KG1 (cell line): ENCODE measurements at regions not wholly inside any gene's neighbourhood (a gene's known extent, or its start where the extent isn't known, plus 50 kb on each side); places are given as distances from the start of the nearest gene placed in this dataset.

ENCODE experiments used
- DNase-seq: peaks from one replicate; lab custom pipeline; 2025; lab: John Stamatoyannopoulos, UW

GRCh38 chr9:79946712-79947111 lies 374.9 kb downstream of the TLE4 start:
- no peak for DNase-seq

GRCh38 chr9:79945495-79945894 lies 373.7 kb downstream of the TLE4 start:
- no peak for DNase-seq

DNA sequence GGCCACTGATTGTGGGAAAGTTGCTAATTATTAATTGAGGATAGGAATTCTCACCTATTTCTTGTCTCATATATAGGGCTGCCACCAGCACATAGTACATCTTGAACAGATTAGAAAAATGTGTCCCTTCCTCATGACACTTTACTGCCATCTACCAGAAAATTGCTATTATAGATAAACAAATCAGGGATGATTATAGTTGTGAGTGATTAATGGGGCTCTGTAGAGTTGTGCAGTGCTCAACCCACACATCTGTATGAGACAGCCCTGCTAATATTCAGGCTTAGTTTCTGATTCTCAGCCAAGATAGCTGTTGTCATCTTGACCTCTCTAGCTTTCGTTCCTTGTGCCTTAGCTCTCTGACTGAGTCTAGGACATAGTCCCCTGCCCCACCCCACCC lies 373.3 kb downstream of the TLE4 start:
- no peak for DNase-seq

DNA sequence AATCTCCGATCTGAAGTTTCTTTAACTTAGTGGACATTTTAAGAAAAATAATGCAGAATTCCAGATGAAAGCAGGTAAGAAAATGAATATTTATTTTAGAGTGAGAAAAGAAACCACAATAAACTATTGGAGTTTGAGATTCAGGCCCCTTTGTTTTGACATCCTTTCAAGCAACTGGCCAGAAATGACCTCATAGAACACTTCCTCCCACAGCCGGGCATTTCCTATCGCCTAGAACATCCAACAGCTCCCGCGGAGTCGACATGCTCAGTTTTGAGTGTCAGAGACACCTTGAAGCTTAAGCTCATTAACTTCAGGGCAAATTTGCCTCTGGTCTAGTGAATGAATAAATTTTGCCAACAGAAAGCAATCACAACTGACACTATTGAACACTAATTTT lies 369.2 kb downstream of the TLE4 start:
- DNase-seq = no peak

- DNase-seq = no peak
Measured at GRCh38 chr9:79939819-79940218, 368.1 kb downstream of the TLE4 start.

GRCh38 chr9:79936336-79936735 lies 364.6 kb downstream of the TLE4 start:
- DNase-seq = no peak

DNA sequence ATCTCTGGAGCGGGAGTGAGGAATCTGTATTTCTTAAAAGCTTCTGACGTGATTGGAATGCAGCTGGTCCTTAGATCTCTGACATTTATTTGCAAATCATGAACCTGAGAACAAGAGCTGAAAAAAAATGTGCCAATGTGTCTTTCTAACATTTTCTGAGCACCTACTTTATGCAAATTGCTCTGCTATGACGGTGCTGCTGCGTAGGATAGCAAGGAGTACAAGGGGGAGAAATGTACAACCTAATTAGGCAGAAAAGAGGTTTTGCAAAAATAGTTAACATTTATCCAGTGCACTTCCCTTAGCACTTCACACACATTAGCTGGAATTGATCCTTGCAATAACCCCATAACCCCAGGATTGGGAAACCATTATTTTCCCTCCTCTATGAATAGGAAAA lies 357.5 kb downstream of the TLE4 start:
- no peak for DNase-seq

- no peak for DNase-seq
Measured at GRCh38 chr9:79928661-79929223, 357.0 kb downstream of the TLE4 start.

GRCh38 chr9:79925326-79925725 lies 353.6 kb downstream of the TLE4 start:
- DNase-seq = no peak

DNA sequence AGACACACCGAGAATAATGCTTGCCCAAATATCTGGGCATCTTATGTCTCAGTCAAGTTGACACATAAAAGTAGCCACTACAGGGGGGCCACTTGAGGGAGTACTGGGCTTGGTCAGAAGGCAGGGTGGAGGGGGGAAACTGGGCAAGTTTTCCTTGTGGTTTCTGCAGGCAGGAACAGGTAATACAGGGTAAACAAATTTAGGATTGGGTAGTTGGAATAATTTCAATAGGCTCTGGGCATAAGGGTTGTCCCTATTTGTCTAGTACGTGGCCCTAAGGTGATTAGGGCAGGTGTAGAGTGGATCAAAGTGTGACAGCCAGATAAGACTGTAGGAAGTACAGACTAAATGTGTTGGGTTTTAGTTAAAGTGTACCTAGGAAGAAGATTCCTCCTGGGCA lies 353.1 kb downstream of the TLE4 start:
- no peak for DNase-seq

- DNase-seq = no peak
Measured at GRCh38 chr9:79917421-79917820, 345.7 kb downstream of the TLE4 start.

DNA sequence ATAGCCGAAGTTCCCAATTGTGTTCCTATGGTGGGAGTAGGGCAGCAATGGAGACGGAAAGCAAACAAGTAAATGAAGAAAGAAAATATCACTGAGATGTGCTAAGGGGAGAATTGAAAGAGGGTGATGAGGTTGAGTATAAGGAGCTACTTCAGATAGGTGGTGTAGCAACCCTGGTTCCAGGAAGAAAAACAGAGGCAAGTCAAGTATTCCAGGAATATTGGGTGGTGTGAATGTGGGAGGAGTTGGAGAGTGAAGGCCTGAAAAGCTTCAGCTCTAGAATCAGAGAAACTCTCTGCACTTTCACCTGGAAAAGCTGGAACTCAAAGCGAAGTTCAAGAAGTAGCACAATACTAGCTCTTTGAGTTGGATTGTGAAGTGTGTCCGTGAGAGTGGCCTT lies 342.1 kb downstream of the TLE4 start:
- no peak for DNase-seq

DNA sequence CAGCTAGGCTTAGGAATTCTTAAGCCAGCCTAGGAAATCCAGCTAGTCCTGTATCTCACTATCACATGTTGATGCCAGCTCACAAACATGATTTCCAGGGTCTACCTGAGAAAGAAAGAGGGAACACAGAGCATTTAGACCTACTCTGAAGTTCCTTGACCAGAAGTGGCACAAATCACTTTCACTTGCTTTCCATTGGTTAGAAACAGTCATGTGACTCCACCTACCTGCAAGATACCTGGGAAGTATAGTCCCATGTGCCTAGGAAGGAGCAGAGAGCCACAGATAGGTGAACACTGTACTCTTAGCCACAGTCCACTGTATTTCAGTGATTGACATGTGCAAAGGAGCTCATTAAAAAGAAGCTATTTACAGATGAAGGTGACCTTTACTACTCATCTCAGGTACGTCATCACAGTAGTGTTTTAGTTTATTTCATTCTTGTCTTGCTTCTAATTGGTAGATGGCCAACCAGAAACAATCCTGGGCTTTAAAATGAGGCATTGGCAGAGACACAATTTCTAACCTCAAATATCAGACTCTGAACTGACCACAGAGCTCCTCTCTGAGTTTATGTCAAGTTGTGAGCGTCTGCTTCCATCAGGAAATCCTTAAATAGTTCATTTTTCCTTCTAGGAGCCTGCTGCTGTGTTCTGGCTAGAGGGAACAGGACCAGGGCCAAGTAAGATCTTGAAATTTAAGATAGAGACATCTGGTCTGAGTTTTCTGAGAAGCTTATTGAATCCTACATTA lies 340.7 kb downstream of the TLE4 start:
- no peak for DNase-seq

DNA sequence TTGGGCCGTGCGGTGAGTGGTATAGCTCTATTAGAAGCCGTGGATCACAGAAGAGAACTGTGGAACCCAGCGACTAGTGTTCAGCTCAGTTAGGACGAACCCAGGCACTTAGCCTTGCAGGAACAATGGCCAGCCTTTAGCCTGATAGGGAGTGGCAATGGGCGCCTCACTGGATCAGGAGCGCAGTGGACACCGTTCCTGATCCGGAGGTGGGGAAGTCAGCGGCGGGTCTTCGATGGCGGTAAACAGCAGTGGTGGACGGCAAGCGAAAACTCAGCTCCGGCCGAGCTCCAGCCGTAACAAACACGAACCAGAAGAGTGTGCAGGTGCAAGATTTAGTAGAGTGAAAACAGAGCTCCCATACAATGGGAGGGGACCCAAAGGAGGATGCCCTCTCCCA lies 340.0 kb downstream of the TLE4 start:
- no peak for DNase-seq

DNA sequence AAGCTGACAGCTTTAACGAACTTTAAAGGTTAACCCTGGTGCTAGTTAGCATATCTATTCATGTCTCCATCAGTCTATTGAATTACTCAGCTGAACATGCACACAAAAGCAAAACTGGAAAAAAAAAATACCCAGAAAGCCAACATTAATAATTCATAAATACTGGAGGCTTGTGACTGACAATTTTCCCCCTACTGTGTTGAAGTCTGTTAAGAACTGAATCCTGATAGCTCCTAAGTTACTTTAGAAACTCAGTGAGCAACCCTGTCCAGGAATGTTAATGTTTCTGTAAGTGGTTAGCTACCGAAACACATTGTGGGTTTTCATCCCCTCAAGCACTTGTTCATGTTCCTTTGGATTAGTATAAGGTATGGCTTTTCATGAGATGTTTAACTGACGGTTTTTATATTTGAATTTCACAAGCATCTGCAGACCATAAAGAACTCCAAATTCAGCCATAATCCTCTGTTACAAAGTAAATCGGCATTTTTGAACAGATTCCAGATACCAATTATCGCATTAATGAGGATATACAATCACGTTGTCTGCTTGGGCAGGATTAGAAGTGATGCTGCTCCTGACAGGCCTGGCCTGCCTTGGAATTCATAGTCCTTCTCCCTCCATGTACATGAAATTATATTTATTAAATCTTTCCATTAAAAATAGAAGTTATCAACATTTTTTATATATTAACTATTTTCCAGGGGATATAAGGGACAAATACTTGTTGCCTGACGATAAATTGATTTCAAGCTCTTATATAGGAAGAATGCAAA lies 331.2 kb downstream of the TLE4 start:
- DNase-seq = no peak

GRCh38 chr9:79900754-79901153 lies 329.0 kb downstream of the TLE4 start:
- DNase-seq = no peak

GRCh38 chr9:79896390-79896980 lies 324.7 kb downstream of the TLE4 start:
- DNase-seq = no peak

DNA sequence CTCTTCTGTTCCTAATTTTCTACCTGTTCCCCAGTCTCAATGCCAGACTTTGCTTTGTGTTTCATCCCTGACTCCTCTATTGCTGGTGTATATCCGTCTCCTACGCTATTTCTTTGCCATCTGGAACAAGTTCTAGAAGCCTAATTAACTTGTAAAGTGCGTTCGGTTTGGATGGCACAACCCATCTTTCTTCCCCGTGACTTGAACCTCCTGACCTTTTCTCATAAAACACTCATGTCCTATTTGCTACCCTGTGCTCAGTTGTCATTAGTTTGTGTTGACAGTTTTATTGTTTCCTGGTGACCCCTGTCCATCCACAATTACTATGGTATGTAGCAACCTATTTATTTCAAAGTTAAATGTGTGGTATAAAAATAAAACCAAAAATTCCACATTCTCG lies 323.5 kb downstream of the TLE4 start:
- no peak for DNase-seq

GRCh38 chr9:79889369-79889768 lies 317.6 kb downstream of the TLE4 start:
- DNase-seq = no peak

DNA sequence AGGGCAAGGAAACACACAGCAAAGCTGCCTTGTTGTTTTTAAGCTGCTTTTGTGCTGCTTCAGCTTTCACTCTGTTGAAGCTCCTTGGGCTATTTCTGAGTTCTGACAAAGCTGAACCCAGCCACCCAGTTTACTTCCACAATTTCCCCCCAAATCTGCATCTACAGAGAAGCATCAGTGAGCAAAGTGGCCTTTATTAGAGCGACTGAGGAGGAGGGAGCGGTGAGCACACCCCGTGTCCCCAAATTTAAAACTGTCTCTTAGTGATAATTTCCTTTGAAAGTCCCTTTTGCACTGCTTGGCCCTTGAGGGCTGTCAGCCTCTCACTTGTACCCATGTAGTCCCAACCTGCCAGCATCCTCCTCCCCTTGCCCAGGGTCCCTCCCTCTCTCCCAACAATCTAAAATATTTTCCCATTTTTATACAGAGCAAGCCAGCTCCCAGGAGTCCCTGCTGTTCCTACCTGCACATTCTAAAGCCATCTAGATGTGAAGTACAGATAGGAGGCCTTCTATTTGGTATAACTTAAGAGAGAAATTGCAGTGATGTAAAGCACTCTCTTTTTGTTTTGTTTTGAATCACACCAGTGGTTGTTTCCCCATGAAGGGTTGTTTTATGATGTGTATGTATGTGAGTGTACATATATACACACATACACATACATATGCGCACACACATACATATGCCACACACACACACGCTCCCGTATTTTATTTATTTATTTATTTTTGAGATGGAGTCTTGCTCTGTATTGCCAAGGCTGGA lies 313.5 kb downstream of the TLE4 start:
- DNase-seq = no peak

DNA sequence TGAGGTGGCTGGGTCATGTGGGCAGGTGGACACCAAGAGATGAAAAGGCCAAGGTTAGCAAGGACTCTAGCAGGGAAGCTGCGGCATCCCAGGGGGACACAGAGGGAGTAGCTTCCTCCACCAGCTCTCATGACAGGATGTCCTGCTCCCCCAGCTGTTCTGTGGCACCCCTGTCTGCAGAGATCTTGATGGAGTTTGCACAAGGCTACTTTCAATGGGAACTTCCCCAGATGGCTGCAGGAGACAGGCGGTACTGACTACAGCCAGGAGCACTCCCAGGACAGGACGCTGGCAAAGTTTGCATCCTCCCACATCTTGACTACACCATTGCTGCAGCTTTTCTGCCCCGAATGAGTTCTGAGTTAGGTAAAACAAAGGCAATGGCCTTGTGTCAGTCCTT lies 312.8 kb downstream of the TLE4 start:
- DNase-seq = no peak

- DNase-seq = peak; percentile 30
Measured at GRCh38 chr9:79883073-79883645, 311.4 kb downstream of the TLE4 start.
